ENCODE measurements at regions not wholly inside any gene's neighbourhood (a gene's known extent, or its start where the extent isn't known, plus 50 kb on each side); places are given as distances from the start of the nearest gene placed in this dataset.

DNA sequence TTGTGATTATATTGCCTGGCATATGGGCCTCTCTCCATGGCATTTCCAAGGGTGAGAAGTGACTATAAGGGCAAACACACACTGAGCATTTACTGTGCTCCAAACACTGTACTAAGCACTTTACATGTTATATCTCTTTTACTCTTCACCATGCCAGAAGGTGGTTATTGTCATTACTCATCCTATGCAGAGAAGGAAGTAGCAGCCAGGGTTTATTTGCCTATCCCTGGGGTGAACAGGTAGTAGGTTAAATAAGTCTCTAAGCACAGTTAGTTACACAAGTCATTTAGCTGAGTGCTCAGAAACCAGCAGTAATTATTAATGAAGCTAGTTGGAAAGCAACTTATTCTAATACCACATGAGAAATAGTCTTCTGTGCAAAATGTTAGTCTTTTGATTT lies 109.9 kb upstream of the SYNPR start:
- no peak for ATAC-seq

DNA sequence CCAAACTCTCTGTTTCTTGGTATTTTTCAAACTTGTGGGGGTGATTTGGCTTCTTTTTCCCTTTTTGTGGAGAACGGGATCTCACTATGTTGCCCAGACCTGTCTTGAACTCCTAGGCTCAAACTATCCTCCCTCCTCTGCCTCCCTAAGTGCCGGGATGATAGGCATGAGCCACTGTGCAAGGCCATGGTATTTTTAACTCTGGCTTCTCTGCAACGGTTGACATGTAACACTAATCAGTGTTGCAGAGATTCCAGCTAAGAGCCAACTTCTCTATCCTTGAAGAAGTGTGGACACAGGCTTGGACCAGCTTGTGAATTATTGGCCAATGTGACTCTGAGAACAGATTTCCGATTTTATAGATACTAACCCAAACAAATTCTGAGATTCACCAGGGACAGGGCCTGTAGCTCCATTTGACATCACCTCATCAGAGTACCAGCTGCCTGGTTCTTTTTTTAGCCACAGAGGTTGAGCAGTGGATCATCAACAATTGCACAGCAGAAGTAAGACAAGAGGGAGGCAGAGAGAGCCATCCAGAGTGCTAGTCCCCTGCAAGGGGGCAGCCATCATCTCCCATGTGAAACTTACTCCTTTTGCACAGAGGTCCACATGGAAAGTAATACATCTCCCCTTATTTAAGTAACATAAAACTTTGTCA lies 98.1 kb upstream of the SYNPR start:
- no peak for ATAC-seq
- TF ChIP-seq ESRRG (CRISPR knock-in tag; IDR thresholded peaks at IDR 0.05) (no peak), ISL1 (CRISPR knock-in tag; IDR thresholded peaks at IDR 0.05) (no peak), PPARA (CRISPR knock-in tag; IDR thresholded peaks at IDR 0.05; ENCODE audit: borderline replicate concordance) (no peak), BACH2 (CRISPR knock-in tag; IDR thresholded peaks at IDR 0.05; ENCODE audit: borderline replicate concordance) (no peak), OSR1 (CRISPR knock-in tag; IDR thresholded peaks at IDR 0.05) (no peak), ZNF70 (CRISPR knock-in tag; IDR thresholded peaks at IDR 0.05) (no peak), ZNF565 (CRISPR knock-in tag; conservative IDR thresholded peaks at IDR 0.05; ENCODE audit: low read depth) (no peak), ZFP3 (CRISPR knock-in tag; IDR thresholded peaks at IDR 0.05) (no peak), ZNF8 (CRISPR knock-in tag; IDR thresholded peaks at IDR 0.05) (no peak), CSDC2 (CRISPR knock-in tag; IDR thresholded peaks at IDR 0.05) (no peak), ARNTL (CRISPR knock-in tag; IDR thresholded peaks at IDR 0.05; ENCODE audit: borderline replicate concordance, low read depth) (no peak), GLIS3 (CRISPR knock-in tag; IDR thresholded peaks at IDR 0.05) (no peak), ZC3H10 (CRISPR knock-in tag; IDR thresholded peaks at IDR 0.05) (no peak)
- TF ChIP-seq, protein P1, sequence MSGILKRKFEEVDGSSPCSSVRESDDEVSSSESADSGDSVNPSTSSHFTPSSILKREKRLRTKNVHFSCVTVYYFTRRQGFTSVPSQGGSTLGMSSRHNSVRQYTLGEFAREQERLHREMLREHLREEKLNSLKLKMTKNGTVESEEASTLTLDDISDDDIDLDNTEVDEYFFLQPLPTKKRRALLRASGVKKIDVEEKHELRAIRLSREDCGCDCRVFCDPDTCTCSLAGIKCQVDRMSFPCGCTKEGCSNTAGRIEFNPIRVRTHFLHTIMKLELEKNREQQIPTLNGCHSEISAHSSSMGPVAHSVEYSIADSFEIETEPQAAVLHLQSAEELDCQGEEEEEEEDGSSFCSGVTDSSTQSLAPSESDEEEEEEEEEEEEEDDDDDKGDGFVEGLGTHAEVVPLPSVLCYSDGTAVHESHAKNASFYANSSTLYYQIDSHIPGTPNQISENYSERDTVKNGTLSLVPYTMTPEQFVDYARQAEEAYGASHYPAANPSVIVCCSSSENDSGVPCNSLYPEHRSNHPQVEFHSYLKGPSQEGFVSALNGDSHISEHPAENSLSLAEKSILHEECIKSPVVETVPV (CRISPR knock-in tag; IDR thresholded peaks at IDR 0.05), result no peak
- TF ChIP-seq, protein P2, sequence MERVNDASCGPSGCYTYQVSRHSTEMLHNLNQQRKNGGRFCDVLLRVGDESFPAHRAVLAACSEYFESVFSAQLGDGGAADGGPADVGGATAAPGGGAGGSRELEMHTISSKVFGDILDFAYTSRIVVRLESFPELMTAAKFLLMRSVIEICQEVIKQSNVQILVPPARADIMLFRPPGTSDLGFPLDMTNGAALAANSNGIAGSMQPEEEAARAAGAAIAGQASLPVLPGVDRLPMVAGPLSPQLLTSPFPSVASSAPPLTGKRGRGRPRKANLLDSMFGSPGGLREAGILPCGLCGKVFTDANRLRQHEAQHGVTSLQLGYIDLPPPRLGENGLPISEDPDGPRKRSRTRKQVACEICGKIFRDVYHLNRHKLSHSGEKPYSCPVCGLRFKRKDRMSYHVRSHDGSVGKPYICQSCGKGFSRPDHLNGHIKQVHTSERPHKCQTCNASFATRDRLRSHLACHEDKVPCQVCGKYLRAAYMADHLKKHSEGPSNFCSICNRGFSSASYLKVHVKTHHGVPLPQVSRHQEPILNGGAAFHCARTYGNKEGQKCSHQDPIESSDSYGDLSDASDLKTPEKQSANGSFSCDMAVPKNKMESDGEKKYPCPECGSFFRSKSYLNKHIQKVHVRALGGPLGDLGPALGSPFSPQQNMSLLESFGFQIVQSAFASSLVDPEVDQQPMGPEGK (CRISPR knock-in tag; IDR thresholded peaks at IDR 0.05; ENCODE audit: borderline replicate concordance), result no peak
- TF ChIP-seq, protein P3, sequence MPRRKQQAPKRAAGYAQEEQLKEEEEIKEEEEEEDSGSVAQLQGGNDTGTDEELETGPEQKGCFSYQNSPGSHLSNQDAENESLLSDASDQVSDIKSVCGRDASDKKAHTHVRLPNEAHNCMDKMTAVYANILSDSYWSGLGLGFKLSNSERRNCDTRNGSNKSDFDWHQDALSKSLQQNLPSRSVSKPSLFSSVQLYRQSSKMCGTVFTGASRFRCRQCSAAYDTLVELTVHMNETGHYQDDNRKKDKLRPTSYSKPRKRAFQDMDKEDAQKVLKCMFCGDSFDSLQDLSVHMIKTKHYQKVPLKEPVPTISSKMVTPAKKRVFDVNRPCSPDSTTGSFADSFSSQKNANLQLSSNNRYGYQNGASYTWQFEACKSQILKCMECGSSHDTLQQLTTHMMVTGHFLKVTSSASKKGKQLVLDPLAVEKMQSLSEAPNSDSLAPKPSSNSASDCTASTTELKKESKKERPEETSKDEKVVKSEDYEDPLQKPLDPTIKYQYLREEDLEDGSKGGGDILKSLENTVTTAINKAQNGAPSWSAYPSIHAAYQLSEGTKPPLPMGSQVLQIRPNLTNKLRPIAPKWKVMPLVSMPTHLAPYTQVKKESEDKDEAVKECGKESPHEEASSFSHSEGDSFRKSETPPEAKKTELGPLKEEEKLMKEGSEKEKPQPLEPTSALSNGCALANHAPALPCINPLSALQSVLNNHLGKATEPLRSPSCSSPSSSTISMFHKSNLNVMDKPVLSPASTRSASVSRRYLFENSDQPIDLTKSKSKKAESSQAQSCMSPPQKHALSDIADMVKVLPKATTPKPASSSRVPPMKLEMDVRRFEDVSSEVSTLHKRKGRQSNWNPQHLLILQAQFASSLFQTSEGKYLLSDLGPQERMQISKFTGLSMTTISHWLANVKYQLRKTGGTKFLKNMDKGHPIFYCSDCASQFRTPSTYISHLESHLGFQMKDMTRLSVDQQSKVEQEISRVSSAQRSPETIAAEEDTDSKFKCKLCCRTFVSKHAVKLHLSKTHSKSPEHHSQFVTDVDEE (CRISPR knock-in tag; IDR thresholded peaks at IDR 0.05), result no peak
- TF ChIP-seq, protein P4, sequence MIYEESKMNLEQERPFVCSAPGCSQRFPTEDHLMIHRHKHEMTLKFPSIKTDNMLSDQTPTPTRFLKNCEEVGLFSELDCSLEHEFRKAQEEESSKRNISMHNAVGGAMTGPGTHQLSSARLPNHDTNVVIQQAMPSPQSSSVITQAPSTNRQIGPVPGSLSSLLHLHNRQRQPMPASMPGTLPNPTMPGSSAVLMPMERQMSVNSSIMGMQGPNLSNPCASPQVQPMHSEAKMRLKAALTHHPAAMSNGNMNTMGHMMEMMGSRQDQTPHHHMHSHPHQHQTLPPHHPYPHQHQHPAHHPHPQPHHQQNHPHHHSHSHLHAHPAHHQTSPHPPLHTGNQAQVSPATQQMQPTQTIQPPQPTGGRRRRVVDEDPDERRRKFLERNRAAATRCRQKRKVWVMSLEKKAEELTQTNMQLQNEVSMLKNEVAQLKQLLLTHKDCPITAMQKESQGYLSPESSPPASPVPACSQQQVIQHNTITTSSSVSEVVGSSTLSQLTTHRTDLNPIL (CRISPR knock-in tag; IDR thresholded peaks at IDR 0.05; ENCODE audit: low read depth), result no peak

More for the DNA sequence above, 109.9 kb upstream of the SYNPR start:
- TF ChIP-seq, protein P2 (CRISPR knock-in tag; IDR thresholded peaks at IDR 0.05; ENCODE audit: borderline replicate concordance), result no peak
- no peak for TF ChIP-seq BACH2 (CRISPR knock-in tag; IDR thresholded peaks at IDR 0.05; ENCODE audit: borderline replicate concordance)
- no peak for TF ChIP-seq ZNF8 (CRISPR knock-in tag; IDR thresholded peaks at IDR 0.05)
- TF ChIP-seq ZC3H10 (CRISPR knock-in tag; IDR thresholded peaks at IDR 0.05), result no peak
- TF ChIP-seq ZNF70 (CRISPR knock-in tag; IDR thresholded peaks at IDR 0.05), result no peak
- TF ChIP-seq PPARA (CRISPR knock-in tag; IDR thresholded peaks at IDR 0.05; ENCODE audit: borderline replicate concordance), result no peak
- TF ChIP-seq ESRRG (CRISPR knock-in tag; IDR thresholded peaks at IDR 0.05), result no peak
- no peak for TF ChIP-seq ZFP30 (CRISPR knock-in tag; IDR thresholded peaks at IDR 0.05)
- TF ChIP-seq ISL1 (CRISPR knock-in tag; IDR thresholded peaks at IDR 0.05), result no peak
- no peak for TF ChIP-seq SNAI2 (CRISPR knock-in tag; IDR thresholded peaks at IDR 0.05)

DNA sequence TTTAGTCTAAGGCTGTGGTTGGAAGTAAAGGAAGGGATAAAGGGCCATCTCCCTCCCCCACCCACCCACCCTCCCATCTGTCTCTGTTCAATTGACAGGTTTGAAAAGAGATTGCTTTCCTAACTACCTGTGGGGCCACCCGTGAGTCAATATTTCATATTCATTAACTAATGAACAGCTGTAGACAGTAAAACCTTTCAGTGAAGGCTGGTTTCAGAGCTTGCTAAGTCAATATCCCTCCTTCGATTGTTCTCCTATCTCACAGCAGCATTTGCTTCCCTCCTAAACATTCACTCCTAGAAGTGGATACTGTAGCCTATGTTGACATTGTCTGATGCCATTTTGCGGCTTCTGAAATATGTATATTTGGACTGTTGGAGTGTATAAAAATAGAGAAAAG lies 85.9 kb upstream of the SYNPR start:
- no peak for ATAC-seq
- TF ChIP-seq, protein P1 (CRISPR knock-in tag; IDR thresholded peaks at IDR 0.05), result no peak
- TF ChIP-seq RARB (CRISPR knock-in tag; IDR thresholded peaks at IDR 0.05), result no peak
- no peak for TF ChIP-seq PPARA (CRISPR knock-in tag; IDR thresholded peaks at IDR 0.05; ENCODE audit: borderline replicate concordance)
